Daoy (cell line): ENCODE measurements at regions not wholly inside any gene's neighbourhood (a gene's known extent, or its start where the extent isn't known, plus 50 kb on each side); places are given as distances from the start of the nearest gene placed in this dataset.
"Not testable (repeated sequence)": the region's sequence is repeated elsewhere in the genome, so short reads cannot be mapped to it uniquely, and the experiment has no call there.

Experiments used
- DNase-seq: peaks from one replicate; pipeline ENCODE4 v3.0.0-alpha.2; 2015; ENCODE audit warnings: low read depth

- no peak for DNase-seq
These were observed 108.1 kb downstream of the MAP3K21 start for GRCh38 chr1:233435622-233436021.

GRCh38 chr1:233439721-233440120 is 112.2 kb downstream of the MAP3K21 start:
- DNase-seq, result no peak

GRCh38 chr1:233440951-233441401 is 113.5 kb downstream of the MAP3K21 start:
- peak; percentile 62 for DNase-seq

- no peak for DNase-seq
These were observed 114.7 kb downstream of the MAP3K21 start for GRCh38 chr1:233442026-233442780.

- DNase-seq, result peak; percentile 34
These were observed 115.7 kb downstream of the MAP3K21 start for GRCh38 chr1:233443040-233443760.

GRCh38 chr1:233444484-233444883 is 117.0 kb downstream of the MAP3K21 start:
- DNase-seq, result no peak

- no peak for DNase-seq
These were observed 118.2 kb downstream of the MAP3K21 start for GRCh38 chr1:233445737-233446136.

GRCh38 chr1:233446935-233447334 is 119.4 kb downstream of the MAP3K21 start:
- DNase-seq, result no peak

- no peak for DNase-seq
These were observed 120.7 kb downstream of the MAP3K21 start for GRCh38 chr1:233448109-233448689.

GRCh38 chr1:233452724-233453123 is 125.2 kb downstream of the MAP3K21 start:
- no peak for DNase-seq

- no peak for DNase-seq
These were observed 126.1 kb downstream of the MAP3K21 start for GRCh38 chr1:233453433-233454200.

- no peak for DNase-seq
These were observed 132.0 kb downstream of the MAP3K21 start for GRCh38 chr1:233459470-233459945.

- DNase-seq, result peak; percentile 47
These were observed 132.4 kb downstream of the MAP3K21 start for GRCh38 chr1:233459968-233460367.

- no peak for DNase-seq
These were observed 133.2 kb downstream of the MAP3K21 start for GRCh38 chr1:233460692-233461091.

GRCh38 chr1:233461847-233462246 is 134.3 kb downstream of the MAP3K21 start:
- no peak for DNase-seq

- DNase-seq, result no peak
These were observed 135.8 kb downstream of the MAP3K21 start for GRCh38 chr1:233463333-233463732.

- DNase-seq, result no peak
These were observed 138.3 kb downstream of the MAP3K21 start for GRCh38 chr1:233465745-233466343.

- DNase-seq, result no peak
These were observed 143.0 kb upstream of the KCNK1 start for GRCh38 chr1:233470741-233471499.

GRCh38 chr1:233471851-233472250 is 142.1 kb upstream of the KCNK1 start:
- DNase-seq, result not testable (repeated sequence)

GRCh38 chr1:233472796-233473195 is 141.1 kb upstream of the KCNK1 start:
- DNase-seq, result not testable (repeated sequence)
